Activated CD4-positive, alpha-beta T cell treated with anti-CD3 and anti-CD28 coated beads, Interleukin-2, amount 10 ng/mL, durations not matched to agents 7 days and 5 days (primary cell): ENCODE measurements at regions not wholly inside any gene's neighbourhood (a gene's known extent, or its start where the extent isn't known, plus 50 kb on each side); places are given as distances from the start of the nearest gene placed in this dataset.
"Not testable (repeated sequence)": the region's sequence is repeated elsewhere in the genome, so short reads cannot be mapped to it uniquely, and the experiment has no call there.

Source experiments
- CTCF ChIA-PET: fragments of 350-600 bp; sonication (Branson Sonifier 250); formaldehyde crosslinking; loops from one replicate; lab custom pipeline; 2021; ENCODE audit warnings: antibody characterized with exemption; lab: Charles Lee
- POLR2A ChIA-PET: fragments of 350-600 bp; sonication (Branson Sonifier 250); formaldehyde crosslinking; loops from one replicate; lab custom pipeline; 2021; ENCODE audit warnings: antibody characterized with exemption; lab: Charles Lee
- DNase-seq: peaks from one replicate; pipeline ENCODE4 v3.0.0-alpha.2; 2020
- H3K27ac Mint-ChIP-seq: one replicate; pipeline ENCODE4 v1.8.0; 2021; ENCODE audit warnings: mild to moderate bottlenecking, moderate library complexity, mixed read lengths
- H3K27me3 Mint-ChIP-seq: one replicate; pipeline ENCODE4 v1.8.0; 2021; ENCODE audit warnings: mixed read lengths
- H3K36me3 Mint-ChIP-seq: one replicate; pipeline ENCODE4 v1.8.0; 2021; ENCODE audit warnings: low read depth, mixed read lengths
- H3K4me1 Mint-ChIP-seq: one replicate; pipeline ENCODE4 v1.8.0; 2021; ENCODE audit warnings: mixed read lengths
- H3K4me3 Mint-ChIP-seq: one replicate; pipeline ENCODE4 v1.8.0; 2021; ENCODE audit warnings: mild to moderate bottlenecking, moderate library complexity, mixed read lengths
- H3K9me3 Mint-ChIP-seq: one replicate; pipeline ENCODE4 v1.8.0; 2021; ENCODE audit warnings: mixed read lengths

- Mint-ChIP-seq H3K27me3 (peaks cover 9% of the 10 kb centered on the region), H3K4me1 (no peaks in the 10 kb centered on the region), H3K27ac (no peak overlapping the region), H3K9me3 (no peaks in the 10 kb centered on the region), H3K36me3 (no peaks in the 10 kb centered on the region), H3K4me3 (no peak overlapping the region)
- ChIA-PET CTCF (interaction anchor here (0.6 kb wide), 1 partner anchor 31 kb away, joined by 4 read pairs; no protein-coding TSS in a partner anchor), POLR2A (no interaction called here)
- no peak for DNase-seq
These were observed 85.5 kb upstream of the ZNF800 start for GRCh38 chr7:127478024-127478355.

GRCh38 chr7:127477295-127478023 lies 85.0 kb upstream of the ZNF800 start:
- H3K27ac Mint-ChIP-seq: no peak overlapping the region

GRCh38 chr7:127476618-127477017 lies 84.1 kb upstream of the ZNF800 start:
- Mint-ChIP-seq H3K36me3 (no peaks in the 10 kb centered on the region), H3K4me3 (no peak overlapping the region), H3K9me3 (no peaks in the 10 kb centered on the region), H3K4me1 (no peaks in the 10 kb centered on the region), H3K27me3 (peaks cover 9% of the 10 kb centered on the region), H3K27ac (no peak overlapping the region)
- CTCF ChIA-PET: no interaction called here
- no peak for DNase-seq
- POLR2A ChIA-PET: no interaction called here

More at GRCh38 chr7:127477295-127478023, 85.0 kb upstream of the ZNF800 start:
- H3K4me1 Mint-ChIP-seq: no peaks in the 10 kb centered on the region
- H3K9me3 Mint-ChIP-seq: no peaks in the 10 kb centered on the region
- ChIA-PET CTCF (no interaction called here), POLR2A (no interaction called here)
- H3K4me3 Mint-ChIP-seq: no peak overlapping the region
- no peak for DNase-seq
- H3K27me3 Mint-ChIP-seq: peaks cover 9% of the 10 kb centered on the region
- H3K36me3 Mint-ChIP-seq: no peaks in the 10 kb centered on the region

GRCh38 chr7:127474457-127474856 lies 81.9 kb upstream of the ZNF800 start:
- POLR2A ChIA-PET: no interaction called here
- Mint-ChIP-seq H3K27me3 (peaks cover 5% of the 10 kb centered on the region), H3K4me3 (no peak overlapping the region), H3K9me3 (no peaks in the 10 kb centered on the region), H3K36me3 (no peaks in the 10 kb centered on the region), H3K27ac (no peak overlapping the region), H3K4me1 (no peaks in the 10 kb centered on the region)
- DNase-seq: no peak
- CTCF ChIA-PET: interaction anchor here (2.0 kb wide), 1 partner anchor 9 kb away, joined by 6 read pairs; no protein-coding TSS in a partner anchor

GRCh38 chr7:127473409-127473808 lies 80.9 kb upstream of the ZNF800 start:
- Mint-ChIP-seq H3K27me3 (peaks cover 8% of the 10 kb centered on the region), H3K9me3 (no peaks in the 10 kb centered on the region), H3K4me1 (no peaks in the 10 kb centered on the region), H3K4me3 (no peak overlapping the region), H3K36me3 (no peaks in the 10 kb centered on the region), H3K27ac (no peak overlapping the region)
- CTCF ChIA-PET: interaction anchor here (0.6 kb wide), 1 partner anchor 167 kb away, joined by 3 read pairs; no protein-coding TSS in a partner anchor
- no peak for DNase-seq
- POLR2A ChIA-PET: no interaction called here

- Mint-ChIP-seq H3K27ac (no peak overlapping the region), H3K4me1 (peaks cover 2% of the 10 kb centered on the region), H3K36me3 (no peaks in the 10 kb centered on the region), H3K27me3 (peaks cover 4% of the 10 kb centered on the region), H3K9me3 (peaks cover 4% of the 10 kb centered on the region), H3K4me3 (no peak overlapping the region)
- ChIA-PET POLR2A (no interaction called here), CTCF (no interaction called here)
- DNase-seq: no peak
These were observed 67.6 kb upstream of the ZNF800 start for GRCh38 chr7:127460077-127460476.

GRCh38 chr7:127451258-127451657 lies 58.8 kb upstream of the ZNF800 start:
- CTCF ChIA-PET, H3K36me3 Mint-ChIP-seq, H3K4me3 Mint-ChIP-seq, POLR2A ChIA-PET, H3K9me3 Mint-ChIP-seq: not testable (repeated sequence)
- Mint-ChIP-seq H3K27me3 (peaks cover 41% of the 10 kb centered on the region), H3K27ac (peak overlapping the region; percentile 72), H3K4me1 (peaks cover 23% of the 10 kb centered on the region)
- peak; percentile 36 for DNase-seq

GRCh38 chr7:127448566-127448965 lies 56.1 kb upstream of the ZNF800 start:
- peaks cover 13% of the 10 kb centered on the region for H3K9me3 Mint-ChIP-seq
- ChIA-PET POLR2A (interaction anchor here (0.6 kb wide), 1 partner anchor 54 kb away, joined by 3 read pairs; no protein-coding TSS in a partner anchor), CTCF (interaction anchor here (2.0 kb wide), 1 partner anchor 101 kb away, joined by 17 read pairs; no protein-coding TSS in a partner anchor)
- H3K4me1 Mint-ChIP-seq: peaks cover 23% of the 10 kb centered on the region
- H3K4me3 Mint-ChIP-seq: no peak overlapping the region
- H3K27me3 Mint-ChIP-seq: peaks cover 32% of the 10 kb centered on the region
- H3K36me3 Mint-ChIP-seq: peaks cover 8% of the 10 kb centered on the region
- no peak for DNase-seq
- H3K27ac Mint-ChIP-seq: no peak overlapping the region

- no peak overlapping the region for H3K4me3 Mint-ChIP-seq
- peaks cover 8% of the 10 kb centered on the region for H3K36me3 Mint-ChIP-seq
- H3K27ac Mint-ChIP-seq: no peak overlapping the region
- DNase-seq: peak; percentile 76
- ChIA-PET POLR2A (interaction anchor here (0.6 to 1.0 kb wide), 3 partner anchors 56 to 269 kb away, joined by 3 to 5 read pairs (median 4); no protein-coding TSS in a partner anchor), CTCF (interaction anchor here (0.6 to 2.3 kb wide), 11 partner anchors 30 to 137 kb away, joined by 3 to 17 read pairs (median 3); no protein-coding TSS in a partner anchor)
- peaks cover 23% of the 10 kb centered on the region for H3K4me1 Mint-ChIP-seq
- peaks cover 33% of the 10 kb centered on the region for H3K27me3 Mint-ChIP-seq
- peaks cover 13% of the 10 kb centered on the region for H3K9me3 Mint-ChIP-seq
These were observed 54.9 kb upstream of the ZNF800 start for GRCh38 chr7:127447326-127447945.

GRCh38 chr7:127446842-127447241 lies 54.3 kb upstream of the ZNF800 start:
- peaks cover 31% of the 10 kb centered on the region for H3K27me3 Mint-ChIP-seq
- H3K4me3 Mint-ChIP-seq: no peak overlapping the region
- H3K4me1 Mint-ChIP-seq: peaks cover 21% of the 10 kb centered on the region
- no peak overlapping the region for H3K27ac Mint-ChIP-seq
- POLR2A ChIA-PET: interaction anchor here (0.7 to 1.0 kb wide), 2 partner anchors 55 to 268 kb away, joined by 3 to 4 read pairs; no protein-coding TSS in a partner anchor
- peaks cover 4% of the 10 kb centered on the region for H3K36me3 Mint-ChIP-seq
- H3K9me3 Mint-ChIP-seq: peaks cover 13% of the 10 kb centered on the region
- CTCF ChIA-PET: interaction anchor here (0.6 to 2.3 kb wide), 9 partner anchors 29 to 128 kb away, joined by 3 to 17 read pairs (median 3); no protein-coding TSS in a partner anchor
- no peak for DNase-seq
